ENCODE measurements at regions not wholly inside any gene's neighbourhood (a gene's known extent, or its start where the extent isn't known, plus 50 kb on each side); places are given as distances from the start of the nearest gene placed in this dataset.

- DNase-seq (ENCODE audit: low spot score) = no peak
- no peak for TF ChIP-seq CTCF (IDR thresholded peaks at IDR 0.05)
- ATAC-seq (ENCODE audit: low FRiP score) = no peak
Measured at GRCh38 chr19:30312582-30313352, 59.4 kb upstream of the ZNF536 start.

GRCh38 chr19:30313353-30313750 lies 58.8 kb upstream of the ZNF536 start:
- TF ChIP-seq CTCF (IDR thresholded peaks at IDR 0.05) = no peak
- ATAC-seq (ENCODE audit: low FRiP score) (no peak), DNase-seq (ENCODE audit: low spot score) (no peak)

- TF ChIP-seq CTCF (IDR thresholded peaks at IDR 0.05) = no peak
- ATAC-seq (ENCODE audit: low FRiP score) = no peak
- no peak for DNase-seq (ENCODE audit: low spot score)
Measured at GRCh38 chr19:30314056-30314804, 58.0 kb upstream of the ZNF536 start.

GRCh38 chr19:30314805-30315155 lies 57.4 kb upstream of the ZNF536 start:
- ATAC-seq (ENCODE audit: low FRiP score) (no peak), DNase-seq (ENCODE audit: low spot score) (no peak)
- TF ChIP-seq CTCF (IDR thresholded peaks at IDR 0.05) = no peak

- ATAC-seq (ENCODE audit: low FRiP score) (no peak), DNase-seq (ENCODE audit: low spot score) (no peak)
- TF ChIP-seq CTCF (IDR thresholded peaks at IDR 0.05) = no peak
Measured at GRCh38 chr19:30315159-30315558, 57.0 kb upstream of the ZNF536 start.

- ATAC-seq (ENCODE audit: low FRiP score) (no peak), DNase-seq (ENCODE audit: low spot score) (no peak)
- no peak for TF ChIP-seq CTCF (IDR thresholded peaks at IDR 0.05)
Measured at GRCh38 chr19:30316000-30316491, 56.1 kb upstream of the ZNF536 start.

Measured in omental fat pad (tissue), 3 donors.